Gastroesophageal sphincter (tissue), 3 donors: ENCODE measurements at regions not wholly inside any gene's neighbourhood (a gene's known extent, or its start where the extent isn't known, plus 50 kb on each side); places are given as distances from the start of the nearest gene placed in this dataset.

Experiments used
- CTCF ChIP-seq, 4 experiments: fragments of 200-600 bp in 2 of 4; fragments of 450-650 bp in 2 of 4; sonication (generic) in 1 of 4; IDR thresholded peaks; one replicate each; pipeline ENCODE4 v1.5.1; 2017 to 2019; ENCODE audit warnings: antibody characterized with exemption in 4 of 4, mild to moderate bottlenecking in 2 of 4, moderate library complexity in 2 of 4
- POLR2A ChIP-seq, 2 donors: fragments of 450-650 bp; IDR thresholded peaks; one replicate each; pipeline ENCODE4 v1.6.1; 2017; ENCODE audit warnings: antibody characterized with exemption in 2 of 2, mild to moderate bottlenecking in 2 of 2, moderate library complexity in 1 of 2
- POLR2AphosphoS5 ChIP-seq: sonication (generic); formaldehyde crosslinking; IDR thresholded peaks from one replicate; pipeline ENCODE4 v1.6.1; 2017; ENCODE audit warnings: antibody characterized with exemption

DNA sequence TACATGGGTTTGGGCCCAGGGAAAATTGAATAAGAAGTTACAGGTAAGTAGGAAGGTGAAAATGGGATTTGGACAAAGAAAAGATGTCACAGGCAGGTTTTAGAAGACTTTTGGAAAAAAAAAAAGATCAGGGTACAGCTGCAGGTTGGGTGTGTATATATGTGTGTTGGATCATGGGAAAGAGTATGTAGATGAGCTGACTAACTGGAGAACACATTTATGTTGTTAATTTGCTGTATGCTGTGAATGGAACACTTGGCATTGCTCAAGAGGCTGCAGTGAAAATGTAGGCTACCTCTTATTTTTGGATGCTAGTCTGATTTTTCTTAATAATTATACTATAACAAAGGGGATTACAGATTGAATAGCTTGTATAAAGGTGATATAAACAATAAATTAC lies 577.7 kb upstream of the USP24 start:
- TF ChIP-seq POLR2A (IDR thresholded peaks at IDR 0.05) = no peak
- no peak for TF ChIP-seq CTCF (IDR thresholded peaks at IDR 0.05)
- no peak for TF ChIP-seq POLR2AphosphoS5
